AML-193 (cell line): ENCODE measurements at regions not wholly inside any gene's neighbourhood (a gene's known extent, or its start where the extent isn't known, plus 50 kb on each side); places are given as distances from the start of the nearest gene placed in this dataset.
"Not testable (repeated sequence)": the region's sequence is repeated elsewhere in the genome, so short reads cannot be mapped to it uniquely, and the experiment has no call there.

ENCODE experiments used
- DNase-seq, 2 experiments: peaks; one replicate each; lab custom pipeline; 2025; lab: John Stamatoyannopoulos, UW

DNA sequence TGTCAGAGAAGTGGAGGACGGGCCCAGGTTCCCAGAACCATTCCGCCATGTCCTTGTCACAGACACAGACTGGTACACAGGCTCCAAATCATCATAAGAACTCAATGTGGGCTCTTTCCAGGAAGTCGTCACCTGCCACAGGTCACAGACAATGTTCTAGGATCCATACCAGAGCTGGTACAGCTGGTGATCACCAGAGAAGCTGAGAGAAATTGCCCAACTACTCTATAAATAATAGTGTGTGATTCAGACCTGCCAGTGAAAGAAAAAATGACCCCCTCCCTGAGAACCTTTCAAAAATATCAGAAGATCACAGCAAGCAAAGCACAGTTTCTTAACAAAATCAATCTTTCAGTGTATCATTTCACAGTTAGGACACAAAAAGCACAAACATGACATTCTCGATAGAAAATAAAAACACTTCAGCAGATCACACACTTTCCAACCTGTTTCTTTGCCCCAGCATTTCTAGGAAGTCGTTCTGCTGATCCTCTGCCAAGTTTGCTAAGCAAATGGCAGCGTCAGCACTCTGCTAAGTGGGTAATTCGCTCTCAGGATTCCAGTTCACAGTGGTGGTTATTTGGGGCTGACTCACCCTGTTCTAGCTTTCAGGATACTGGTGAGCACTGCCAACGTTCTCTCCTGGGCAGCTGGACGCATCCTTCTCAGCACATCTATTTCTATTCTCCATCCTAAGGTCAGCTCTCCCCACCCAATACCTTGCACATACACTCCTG lies 223.3 kb upstream of the SFSWAP start:
- DNase-seq, result no peak

DNA sequence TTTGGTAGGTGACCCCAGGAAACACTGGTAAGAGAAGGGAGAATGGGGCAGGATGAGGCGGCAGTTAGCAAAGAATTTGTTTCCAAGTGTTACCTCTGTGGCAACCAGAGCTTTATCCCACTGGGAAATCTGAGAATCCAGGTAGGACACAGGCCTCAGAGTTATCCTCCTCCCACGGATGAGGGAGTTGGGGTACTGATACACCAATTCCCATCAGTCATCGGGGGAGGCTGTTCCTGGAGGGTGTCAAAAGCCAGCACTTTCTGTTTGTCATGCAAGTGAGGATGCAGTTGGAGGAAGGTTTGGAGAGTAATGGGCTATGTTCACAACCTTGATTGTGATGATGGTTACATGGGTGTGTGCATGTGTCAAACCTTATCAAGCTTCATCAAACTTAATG lies 221.2 kb upstream of the SFSWAP start:
- DNase-seq, result no peak

DNA sequence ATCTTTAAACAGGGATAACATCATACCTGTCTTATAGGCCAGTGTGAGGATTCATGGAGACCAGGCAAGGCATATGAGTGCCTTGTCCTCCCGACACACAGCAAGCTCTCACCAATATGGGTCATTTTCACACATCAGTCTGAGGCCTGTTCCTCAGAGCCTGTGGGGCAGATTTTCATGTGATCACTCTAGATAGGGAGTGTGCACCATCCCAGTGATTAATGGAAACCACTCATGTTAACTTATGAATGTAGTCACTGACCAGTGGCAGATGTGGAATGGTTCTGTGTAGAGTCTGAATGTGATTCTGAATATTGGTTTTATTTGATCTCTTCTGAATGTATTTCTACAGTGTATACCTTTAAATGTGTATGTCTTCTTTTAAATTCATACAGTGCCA lies 219.7 kb upstream of the SFSWAP start:
- no peak for DNase-seq

DNA sequence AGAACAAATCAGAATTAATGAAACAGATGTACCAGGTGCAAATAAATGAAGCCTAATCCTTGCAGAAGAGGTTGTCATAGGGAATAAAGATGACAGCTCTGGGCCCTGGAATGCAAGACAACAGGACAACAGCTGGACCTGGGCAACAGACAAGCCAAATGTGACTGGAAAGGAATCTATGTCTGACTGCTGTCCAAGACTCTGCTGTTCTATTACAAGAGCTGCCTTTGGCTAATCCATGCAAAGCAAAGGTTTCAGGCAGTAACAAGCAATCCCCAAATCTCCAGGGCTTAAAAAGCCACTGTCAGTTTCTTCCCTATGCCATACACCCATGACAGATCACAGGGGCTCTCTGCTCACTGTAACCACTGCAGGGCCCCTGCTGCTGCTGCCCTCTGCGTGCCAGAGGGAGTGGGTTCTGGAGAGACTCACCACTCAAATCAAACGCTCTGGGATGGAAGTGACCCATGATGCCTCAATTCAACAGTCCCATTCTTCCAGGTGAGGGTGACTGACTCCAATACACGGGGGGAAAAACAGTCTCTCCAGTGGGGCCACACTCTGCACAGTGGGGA lies 218.9 kb upstream of the SFSWAP start:
- no peak for DNase-seq

DNA sequence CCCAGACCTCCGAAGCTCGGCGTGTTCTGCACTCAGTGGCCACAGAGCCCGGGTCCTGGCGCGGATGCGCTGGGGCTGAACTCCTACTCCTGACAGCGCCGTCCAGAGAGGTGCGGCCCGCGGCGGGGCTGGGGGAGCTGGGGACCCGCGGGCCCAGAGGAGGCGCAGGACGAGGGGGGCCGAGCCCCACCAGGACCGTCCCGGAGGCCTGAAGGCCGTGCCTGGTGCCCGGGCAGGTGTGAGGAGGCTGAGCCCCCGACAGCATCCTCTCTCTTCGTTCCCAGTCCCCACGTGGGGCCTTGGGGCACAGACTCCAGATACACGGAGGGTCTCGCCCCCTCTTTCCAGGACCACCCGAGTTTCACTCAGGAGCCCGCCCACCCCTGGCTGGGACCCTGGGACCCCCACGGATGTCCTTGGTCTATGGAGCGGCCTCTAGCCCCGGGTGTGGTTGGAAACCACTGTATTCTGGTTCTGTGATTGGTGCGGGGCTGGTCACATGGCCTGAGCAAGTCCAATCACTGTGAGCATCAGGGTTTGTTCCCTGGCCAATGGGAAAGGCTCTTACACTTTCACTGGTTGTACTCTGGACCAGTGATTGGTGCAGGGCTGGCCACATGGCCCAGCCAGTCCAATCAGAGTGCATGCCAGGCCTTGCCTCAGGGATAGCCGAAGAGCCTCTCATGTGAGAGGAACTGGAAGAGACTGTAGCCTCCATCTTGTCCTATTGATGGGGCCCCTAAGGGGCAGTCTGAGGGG lies 217.6 kb upstream of the SFSWAP start:
- no peak for DNase-seq

DNA sequence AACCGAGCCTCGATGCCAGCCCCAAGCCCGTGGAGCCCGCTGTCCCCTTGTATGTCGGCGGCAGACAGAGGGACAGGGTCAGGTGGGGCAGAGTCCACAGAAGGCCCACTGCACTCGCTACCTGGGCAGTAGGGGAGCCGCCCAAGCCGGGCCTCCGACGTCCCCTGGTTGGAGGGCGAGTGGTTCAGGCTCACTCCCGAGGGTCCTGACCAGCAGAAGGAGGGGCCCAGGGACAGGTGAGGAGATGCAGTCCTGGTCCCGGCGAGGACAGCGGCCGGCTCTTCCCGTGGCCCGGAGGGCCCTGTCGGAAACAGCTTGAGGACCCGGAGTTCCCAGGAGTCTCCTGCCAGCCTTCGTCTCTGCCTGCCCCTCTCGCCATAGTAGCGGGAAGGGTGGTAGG lies 216.7 kb upstream of the SFSWAP start:
- DNase-seq, result no peak

DNA sequence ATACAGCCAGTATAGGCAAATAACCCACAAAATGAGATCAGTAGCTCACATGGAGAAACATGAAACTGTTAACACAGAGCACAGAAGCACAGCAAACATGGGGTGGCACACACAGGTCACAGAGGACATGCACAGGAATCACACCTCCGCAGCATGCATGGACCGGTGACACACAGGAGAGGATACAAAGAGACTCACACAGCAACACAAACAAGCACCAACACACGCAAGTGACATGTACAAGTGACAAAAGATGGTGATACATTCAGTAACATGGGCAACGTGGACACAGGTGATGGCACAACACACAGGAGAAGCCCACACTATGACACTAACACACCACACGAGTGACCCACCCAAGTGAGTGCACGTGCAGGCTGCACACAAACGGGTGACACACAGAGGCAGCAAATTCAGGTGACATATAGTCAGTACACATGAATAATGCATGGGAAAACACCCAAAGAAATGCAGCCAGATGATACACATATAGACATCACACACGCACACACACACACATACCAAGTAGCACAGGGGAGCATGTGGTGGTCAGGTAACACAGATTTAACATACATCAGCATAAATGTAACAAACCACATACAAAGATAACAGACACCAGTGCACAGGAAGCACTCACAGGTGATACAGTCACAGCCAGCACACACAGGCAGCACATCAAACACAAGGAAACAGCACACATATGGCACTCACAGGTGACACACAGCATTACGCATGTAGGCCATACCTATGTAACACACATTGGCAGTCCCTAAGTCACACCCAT lies 216.0 kb upstream of the SFSWAP start:
- no peak for DNase-seq

DNA sequence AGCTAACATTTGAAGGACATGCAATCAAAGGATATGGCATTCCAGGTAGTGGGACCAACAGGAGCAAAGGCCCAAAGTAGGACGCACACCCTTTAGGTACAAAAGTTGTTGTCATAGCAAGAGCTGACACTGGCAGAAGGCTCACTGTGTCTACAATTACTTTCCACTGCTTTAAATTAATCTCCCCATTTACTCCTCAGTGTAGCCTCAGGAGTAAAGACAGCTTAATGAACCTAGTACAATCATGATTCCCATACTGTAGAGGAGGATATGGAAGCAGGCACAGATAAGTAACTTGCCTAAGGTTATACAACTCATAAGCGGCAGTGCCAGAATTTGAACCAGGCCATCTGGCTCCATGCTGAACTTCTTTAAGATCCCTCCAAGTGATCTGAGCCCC lies 212.9 kb upstream of the SFSWAP start:
- DNase-seq, result no peak

DNA sequence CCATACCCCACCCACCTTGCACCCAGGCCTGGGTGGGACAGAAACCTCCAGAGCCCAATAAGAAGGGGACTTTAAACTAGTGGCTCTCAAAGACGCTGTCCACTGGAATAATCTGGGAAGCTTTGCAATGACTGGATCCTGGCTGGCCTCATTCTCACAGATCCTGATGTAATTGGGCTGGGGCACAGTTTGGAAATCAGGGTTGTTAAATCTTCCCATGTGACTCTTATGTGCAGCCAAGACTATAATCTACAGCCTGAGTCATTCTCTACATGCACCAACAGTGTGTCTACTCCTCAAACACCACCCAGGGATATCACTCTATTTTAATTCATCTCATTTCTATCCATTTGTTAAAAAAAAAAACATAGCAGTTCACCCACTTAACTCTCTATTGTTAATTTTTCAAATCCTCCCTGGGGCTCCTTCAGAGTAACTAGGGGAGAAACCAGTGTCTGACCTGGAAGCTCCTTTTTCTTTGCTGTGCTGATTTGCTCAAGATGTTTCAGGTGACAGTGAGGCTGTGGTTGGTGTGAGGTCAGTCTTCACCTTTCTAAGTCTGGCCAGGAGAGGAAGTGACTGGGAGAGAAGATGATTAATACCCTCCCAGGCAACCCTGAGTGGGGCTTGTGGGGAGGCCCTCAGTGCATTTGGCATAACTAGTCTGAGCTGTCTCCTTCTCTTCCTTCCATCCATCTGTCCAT lies 211.6 kb upstream of the SFSWAP start:
- no peak for DNase-seq

DNA sequence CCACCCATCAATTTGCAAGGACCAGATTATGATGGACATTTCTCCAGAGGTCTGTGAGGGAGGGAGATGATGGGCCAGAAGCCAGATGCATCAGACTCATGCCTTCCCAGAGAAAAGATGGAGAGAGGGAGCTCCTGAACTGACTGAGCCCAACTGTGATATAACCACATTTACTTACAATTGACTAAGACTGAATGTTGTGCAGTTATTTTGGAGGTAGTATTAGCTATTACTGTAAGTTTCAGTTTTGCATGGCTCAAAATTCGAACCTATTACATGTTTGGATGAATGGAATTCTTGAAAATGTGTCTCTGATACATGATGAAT lies 211.1 kb upstream of the SFSWAP start:
- DNase-seq, result no peak

DNA sequence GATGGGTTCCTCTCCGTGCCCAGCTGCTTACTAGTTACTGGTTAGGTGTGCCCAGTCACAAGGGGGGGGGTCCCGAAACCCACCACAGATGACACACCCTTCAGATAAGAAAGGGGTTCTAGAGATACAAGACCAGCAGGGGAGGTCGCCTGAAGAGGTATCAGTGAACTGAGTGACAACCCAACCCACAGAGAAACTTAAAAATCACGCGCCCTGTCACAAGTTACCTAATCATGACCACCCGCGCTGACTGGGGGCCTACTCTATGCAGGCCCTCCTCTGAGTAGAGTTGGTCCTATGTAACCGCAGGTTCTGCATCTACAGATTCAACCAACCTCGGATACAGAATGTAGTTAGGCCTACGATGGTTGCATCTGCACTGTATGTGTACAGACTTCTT lies 210.3 kb upstream of the SFSWAP start:
- DNase-seq, result no peak

DNA sequence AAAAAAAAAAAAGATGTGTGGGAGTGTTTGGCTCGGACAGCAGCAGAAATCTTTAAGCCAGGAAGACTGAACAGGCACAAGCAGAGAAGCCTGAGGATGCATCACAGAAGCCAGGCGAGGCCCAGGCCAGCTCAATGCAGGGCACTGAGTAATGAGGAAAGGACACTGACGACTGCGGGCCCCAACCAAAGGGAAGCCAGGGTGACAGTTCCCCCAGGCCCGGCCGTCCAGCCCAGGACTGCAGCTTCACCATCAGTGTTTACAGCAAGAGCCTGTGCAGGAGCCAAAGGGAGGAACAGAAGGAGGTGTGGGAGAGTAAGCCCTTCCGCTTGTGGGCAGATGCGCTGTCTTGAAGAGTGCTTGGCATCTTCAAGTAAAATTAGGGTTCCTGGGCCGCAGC lies 205.3 kb upstream of the SFSWAP start:
- no peak for DNase-seq

DNA sequence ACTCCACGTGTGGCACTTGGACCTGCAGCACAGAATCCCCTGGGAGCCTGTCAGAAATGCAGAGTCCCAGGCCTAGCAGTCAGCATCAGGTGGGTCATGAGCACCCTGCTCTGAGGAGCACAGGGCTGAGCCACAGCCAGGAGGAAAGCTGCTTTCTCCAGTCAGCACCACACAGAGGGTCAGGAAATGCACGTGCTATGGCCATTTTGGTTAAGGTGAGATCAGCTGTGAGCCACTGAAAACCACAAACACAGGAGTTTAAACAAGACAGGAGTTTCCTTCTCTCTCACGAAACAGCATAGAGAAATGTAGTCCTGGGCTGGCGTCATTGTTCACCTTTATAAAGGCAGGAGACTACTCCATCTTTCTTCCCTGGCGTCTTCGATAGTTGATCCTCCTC lies 204.5 kb upstream of the SFSWAP start:
- no peak for DNase-seq

DNA sequence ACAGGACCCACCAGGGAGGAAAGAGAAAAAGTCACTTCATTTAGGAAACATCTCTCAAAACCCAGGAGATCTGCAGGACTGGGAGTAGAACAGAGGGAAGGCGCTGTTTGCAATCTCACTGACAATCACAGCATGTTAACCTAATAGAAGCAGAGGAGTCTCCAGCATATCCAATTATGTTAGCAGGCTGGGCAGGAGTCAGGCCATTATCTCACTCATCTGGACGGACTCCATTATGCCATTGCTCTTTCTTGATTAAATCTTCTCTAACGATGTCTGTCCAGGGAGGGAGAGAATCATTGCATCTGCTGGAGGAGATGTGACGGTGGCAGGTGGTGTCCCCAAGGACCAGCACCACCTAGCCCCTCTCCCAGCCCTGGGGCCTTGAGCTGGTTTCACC lies 203.8 kb upstream of the SFSWAP start:
- no peak for DNase-seq

DNA sequence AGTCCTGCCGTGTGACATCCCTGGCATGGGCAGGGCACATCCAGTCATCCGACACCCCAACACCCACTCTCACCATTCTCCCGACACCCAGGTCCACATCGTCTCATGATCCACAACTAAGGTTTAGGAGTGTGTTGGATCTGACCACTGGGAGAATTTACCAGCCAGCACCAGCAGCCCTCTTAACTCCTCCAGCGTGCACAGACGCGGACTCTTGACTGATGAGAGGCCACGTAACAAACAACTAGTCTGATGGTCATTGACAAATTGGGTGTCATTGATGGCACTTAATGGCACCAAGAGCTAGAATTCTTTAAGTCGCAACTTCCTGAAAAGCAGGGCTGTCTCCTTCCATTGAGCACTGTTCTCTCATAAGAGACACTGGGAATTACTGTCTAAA lies 203.0 kb upstream of the SFSWAP start:
- no peak for DNase-seq

DNA sequence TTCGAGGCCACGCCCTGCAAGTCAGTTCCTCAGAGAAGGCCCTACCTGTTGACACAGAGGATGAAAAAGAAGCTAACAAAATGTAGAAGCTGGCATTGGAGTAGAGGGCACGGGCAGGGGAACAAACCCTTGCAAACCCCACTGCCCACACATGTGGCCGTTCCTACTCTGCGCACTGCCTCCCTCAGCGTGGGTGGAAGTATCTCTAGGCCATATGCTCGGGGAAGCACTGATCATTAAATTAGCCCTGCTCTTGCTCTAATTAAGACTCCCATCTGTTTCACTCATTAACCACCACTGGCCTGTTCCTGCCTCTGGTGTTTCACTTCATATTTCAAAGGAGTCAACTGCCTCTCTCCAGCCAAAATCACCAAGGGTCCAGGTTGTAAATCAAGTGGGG lies 201.2 kb upstream of the SFSWAP start:
- no peak for DNase-seq

DNA sequence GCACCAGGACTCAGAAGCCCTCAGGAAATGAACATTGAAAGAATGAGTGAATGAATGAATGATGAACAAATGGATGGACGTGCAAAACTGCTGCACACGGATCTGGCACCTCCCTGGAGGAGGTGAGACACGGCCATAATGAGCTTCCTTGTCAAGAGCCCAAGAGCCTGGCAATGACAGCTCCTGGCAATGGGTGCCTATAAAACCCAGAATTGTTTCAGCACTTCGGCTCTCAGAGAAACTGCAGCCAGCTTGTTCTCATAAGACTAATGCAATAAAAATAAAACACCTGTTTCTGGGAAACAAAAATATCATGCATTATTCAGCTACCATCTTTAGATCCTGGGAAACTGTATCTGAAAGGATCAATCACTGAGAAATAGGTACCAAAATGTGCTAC lies 200.5 kb upstream of the SFSWAP start:
- DNase-seq, result no peak

DNA sequence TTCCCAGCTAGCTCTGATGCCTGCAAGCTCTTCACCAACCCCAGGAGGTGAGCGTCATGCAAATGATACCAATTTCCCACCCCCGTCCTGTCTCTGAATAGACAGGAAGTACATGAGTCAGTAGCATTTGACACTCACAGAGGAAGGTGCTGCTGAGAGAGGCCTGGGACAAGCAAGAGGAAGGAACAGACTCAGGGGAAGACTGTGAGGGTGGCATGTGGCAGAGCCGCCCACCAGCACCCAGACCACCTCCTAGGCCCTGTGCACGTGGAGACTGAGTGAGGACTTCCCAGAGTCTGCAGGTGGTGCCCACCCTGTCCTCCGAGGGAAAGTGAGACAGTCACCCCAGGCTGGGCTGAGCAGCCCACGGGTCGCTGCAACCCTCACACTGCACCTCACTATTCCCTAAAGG lies 199.5 kb upstream of the SFSWAP start:
- no peak for DNase-seq

DNA sequence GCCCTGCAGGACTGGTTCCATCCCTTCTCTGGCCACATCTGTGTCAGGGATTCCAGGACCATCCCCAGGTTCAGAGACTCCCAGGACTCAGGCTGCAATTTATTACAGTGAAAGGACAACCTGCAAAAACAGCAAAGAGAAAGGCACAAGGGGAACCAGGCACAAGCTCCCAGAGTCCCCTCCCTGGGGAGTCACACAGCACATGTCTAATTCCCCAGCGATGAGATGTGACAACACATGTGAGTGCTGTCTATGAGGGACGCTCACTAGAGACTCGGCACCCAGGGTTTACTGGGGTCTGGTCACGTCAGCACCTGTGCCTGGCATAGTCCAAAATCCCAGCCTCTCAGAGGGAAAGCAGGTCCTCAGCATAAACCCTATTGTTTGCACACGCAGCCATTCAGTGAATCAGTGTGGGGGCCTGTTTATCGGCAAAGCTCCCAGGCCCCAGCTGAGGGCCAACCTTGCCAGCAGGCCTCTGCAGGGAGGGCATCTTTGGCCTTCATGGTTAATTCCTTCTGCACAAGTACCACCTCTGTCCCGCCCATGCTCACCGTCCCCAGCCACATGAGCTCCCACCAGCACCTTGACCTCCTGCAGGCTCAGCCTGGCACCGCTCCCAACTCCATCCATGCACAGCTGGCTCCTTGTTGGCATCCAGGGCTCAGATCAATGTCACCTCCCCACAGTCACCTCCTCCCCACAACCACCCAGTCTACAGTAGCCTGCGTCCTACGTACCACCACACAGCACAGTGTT lies 198.9 kb upstream of the SFSWAP start:
- DNase-seq, result no peak

DNA sequence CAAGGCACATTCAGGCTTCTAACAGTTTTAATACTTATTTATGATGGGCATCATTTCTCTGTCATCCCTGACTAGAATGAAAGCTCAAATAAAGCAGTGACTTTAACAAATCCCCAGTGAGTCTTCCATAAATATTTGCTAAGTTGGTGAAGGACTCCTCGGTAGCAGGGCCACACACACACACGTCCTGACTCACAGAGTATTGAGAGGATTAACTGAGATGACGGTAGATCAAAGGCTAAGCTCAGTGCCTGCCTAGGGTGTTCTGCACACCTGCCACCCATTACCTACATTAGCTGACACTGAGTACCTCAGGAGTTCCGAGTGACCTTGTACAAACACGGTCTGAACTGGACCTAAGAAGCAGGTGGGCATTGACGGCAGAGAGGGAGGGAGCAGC lies 197.3 kb upstream of the SFSWAP start:
- no peak for DNase-seq

DNA sequence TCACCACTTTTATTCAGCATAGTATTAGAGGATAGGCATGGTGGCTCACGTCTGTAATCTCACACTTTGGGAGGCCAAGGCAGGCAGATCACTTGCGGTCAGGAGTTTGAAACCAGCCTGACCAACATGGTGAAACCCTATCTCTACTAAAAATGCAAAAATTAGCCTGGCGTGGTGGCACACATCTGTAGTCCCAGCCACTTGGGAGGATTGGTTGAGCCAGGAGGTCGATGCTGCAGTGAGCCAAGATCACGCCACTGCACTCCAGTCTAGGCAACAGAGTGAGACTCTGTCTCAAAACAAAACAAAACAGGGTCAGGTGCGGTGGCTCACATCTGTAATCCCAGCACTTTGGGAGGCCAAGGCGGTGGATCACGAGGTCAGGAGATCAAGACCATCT lies 190.3 kb upstream of the SFSWAP start:
- not testable (repeated sequence) for DNase-seq
